ENCODE measurements at regions not wholly inside any gene's neighbourhood (a gene's known extent, or its start where the extent isn't known, plus 50 kb on each side); places are given as distances from the start of the nearest gene placed in this dataset.

DNA sequence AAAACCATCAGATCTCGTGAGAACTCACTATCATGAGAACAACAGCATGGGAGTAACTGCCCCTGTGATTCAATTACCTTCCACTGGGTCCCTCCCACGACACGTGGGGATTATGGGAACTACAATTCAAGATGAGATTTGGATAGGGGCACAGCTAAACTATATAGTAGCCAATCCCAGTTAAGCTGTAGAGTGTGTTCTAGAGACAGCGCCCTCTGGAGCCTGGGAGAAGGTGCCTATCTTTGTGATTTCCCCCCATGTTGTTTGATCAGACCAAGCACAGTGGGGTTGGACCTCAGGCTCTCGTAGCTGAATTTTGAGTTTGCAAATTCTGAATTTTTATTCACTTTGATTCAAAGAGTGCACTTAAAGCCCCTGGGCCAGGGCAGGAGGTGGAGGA lies 108.2 kb upstream of the TWIST2 start:
- TF ChIP-seq TAF1 (IDR thresholded peaks at IDR 0.05; ENCODE audit: low read depth), result no peak
- TF ChIP-seq EP300 (IDR thresholded peaks at IDR 0.05; ENCODE audit: borderline replicate concordance), result no peak
- TF ChIP-seq RAD21 (IDR thresholded peaks at IDR 0.05; ENCODE audit: low read depth), result no peak
- TF ChIP-seq, protein P1, sequence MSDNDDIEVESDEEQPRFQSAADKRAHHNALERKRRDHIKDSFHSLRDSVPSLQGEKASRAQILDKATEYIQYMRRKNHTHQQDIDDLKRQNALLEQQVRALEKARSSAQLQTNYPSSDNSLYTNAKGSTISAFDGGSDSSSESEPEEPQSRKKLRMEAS (IDR thresholded peaks at IDR 0.05), result no peak
- TF ChIP-seq, protein P2, sequence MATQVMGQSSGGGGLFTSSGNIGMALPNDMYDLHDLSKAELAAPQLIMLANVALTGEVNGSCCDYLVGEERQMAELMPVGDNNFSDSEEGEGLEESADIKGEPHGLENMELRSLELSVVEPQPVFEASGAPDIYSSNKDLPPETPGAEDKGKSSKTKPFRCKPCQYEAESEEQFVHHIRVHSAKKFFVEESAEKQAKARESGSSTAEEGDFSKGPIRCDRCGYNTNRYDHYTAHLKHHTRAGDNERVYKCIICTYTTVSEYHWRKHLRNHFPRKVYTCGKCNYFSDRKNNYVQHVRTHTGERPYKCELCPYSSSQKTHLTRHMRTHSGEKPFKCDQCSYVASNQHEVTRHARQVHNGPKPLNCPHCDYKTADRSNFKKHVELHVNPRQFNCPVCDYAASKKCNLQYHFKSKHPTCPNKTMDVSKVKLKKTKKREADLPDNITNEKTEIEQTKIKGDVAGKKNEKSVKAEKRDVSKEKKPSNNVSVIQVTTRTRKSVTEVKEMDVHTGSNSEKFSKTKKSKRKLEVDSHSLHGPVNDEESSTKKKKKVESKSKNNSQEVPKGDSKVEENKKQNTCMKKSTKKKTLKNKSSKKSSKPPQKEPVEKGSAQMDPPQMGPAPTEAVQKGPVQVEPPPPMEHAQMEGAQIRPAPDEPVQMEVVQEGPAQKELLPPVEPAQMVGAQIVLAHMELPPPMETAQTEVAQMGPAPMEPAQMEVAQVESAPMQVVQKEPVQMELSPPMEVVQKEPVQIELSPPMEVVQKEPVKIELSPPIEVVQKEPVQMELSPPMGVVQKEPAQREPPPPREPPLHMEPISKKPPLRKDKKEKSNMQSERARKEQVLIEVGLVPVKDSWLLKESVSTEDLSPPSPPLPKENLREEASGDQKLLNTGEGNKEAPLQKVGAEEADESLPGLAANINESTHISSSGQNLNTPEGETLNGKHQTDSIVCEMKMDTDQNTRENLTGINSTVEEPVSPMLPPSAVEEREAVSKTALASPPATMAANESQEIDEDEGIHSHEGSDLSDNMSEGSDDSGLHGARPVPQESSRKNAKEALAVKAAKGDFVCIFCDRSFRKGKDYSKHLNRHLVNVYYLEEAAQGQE (IDR thresholded peaks at IDR 0.05; ENCODE audit: low read depth), result no peak
- TF ChIP-seq CREB1 (IDR thresholded peaks at IDR 0.05; ENCODE audit: low read depth), result no peak
- no peak for TF ChIP-seq FOXM1 (IDR thresholded peaks at IDR 0.05; ENCODE audit: borderline replicate concordance, low read depth)
- no peak for TF ChIP-seq TEAD4 (IDR thresholded peaks at IDR 0.05)
- no peak for TF ChIP-seq NFIC (IDR thresholded peaks at IDR 0.05)
- TF ChIP-seq, protein P3, sequence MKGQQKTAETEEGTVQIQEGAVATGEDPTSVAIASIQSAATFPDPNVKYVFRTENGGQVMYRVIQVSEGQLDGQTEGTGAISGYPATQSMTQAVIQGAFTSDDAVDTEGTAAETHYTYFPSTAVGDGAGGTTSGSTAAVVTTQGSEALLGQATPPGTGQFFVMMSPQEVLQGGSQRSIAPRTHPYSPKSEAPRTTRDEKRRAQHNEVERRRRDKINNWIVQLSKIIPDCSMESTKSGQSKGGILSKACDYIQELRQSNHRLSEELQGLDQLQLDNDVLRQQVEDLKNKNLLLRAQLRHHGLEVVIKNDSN (IDR thresholded peaks at IDR 0.05), result no peak
- no peak for TF ChIP-seq TCF12 (IDR thresholded peaks at IDR 0.05; ENCODE audit: low read depth)
- no peak for TF ChIP-seq CEBPB (IDR thresholded peaks at IDR 0.05)
- no peak for TF ChIP-seq ZBTB7A (IDR thresholded peaks at IDR 0.05; ENCODE audit: low read depth)
- no peak for TF ChIP-seq EGR1 (IDR thresholded peaks at IDR 0.05)

Measured in Ishikawa (cell line).